HL-60/S4 (cell line): ENCODE measurements at regions not wholly inside any gene's neighbourhood (a gene's known extent, or its start where the extent isn't known, plus 50 kb on each side); places are given as distances from the start of the nearest gene placed in this dataset.

Experiments used
- in situ Hi-C: fragments of 300-500 bp; cut with MboI; formaldehyde crosslinking; loops from 2 replicates; pipeline ENCODE4 v1.14.3; 2022; ENCODE audit warnings: low sequenced_read_pairs

DNA sequence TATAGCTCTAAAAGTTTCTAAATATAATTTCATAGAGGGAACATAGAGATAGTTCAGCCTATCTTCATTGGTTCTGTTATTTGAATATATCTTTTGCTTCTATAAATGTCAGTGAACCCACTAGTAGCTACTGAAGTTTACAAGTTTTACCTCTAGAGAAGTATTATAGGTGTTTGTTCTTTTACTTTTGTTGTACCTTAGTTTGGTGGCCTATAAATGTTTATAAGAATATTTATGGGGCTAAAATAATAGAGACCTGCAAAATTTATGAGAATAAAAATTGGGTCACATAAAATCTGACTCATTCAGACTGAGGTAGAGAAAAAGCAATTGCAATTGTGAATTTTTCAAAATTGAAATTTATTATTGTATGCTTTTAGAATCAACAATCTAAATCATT is 162.6 kb downstream of the SERPINI1 start:
- in situ Hi-C loops = loop anchor here (25.0 kb wide), 1 partner anchor 486 kb away; no protein-coding TSS in a partner anchor

GRCh38 chr3:167895684-167896083 is 160.2 kb downstream of the SERPINI1 start:
- in situ Hi-C loops = loop anchor here (25.0 kb wide), 1 partner anchor 483 kb away; no protein-coding TSS in a partner anchor

- in situ Hi-C loops = loop anchor here (25.0 kb wide), 1 partner anchor 483 kb away; no protein-coding TSS in a partner anchor
Measured at GRCh38 chr3:167895178-167895577, 159.7 kb downstream of the SERPINI1 start.

GRCh38 chr3:167892205-167892604 is 156.7 kb downstream of the SERPINI1 start:
- in situ Hi-C loops = loop anchor here (25.0 kb wide), 1 partner anchor 480 kb away; no protein-coding TSS in a partner anchor

GRCh38 chr3:167887096-167887495 is 151.6 kb downstream of the SERPINI1 start:
- in situ Hi-C loops = loop anchor here (25.0 kb wide), 1 partner anchor 475 kb away; no protein-coding TSS in a partner anchor

GRCh38 chr3:167886690-167887089 is 151.2 kb downstream of the SERPINI1 start:
- in situ Hi-C loops = loop anchor here (25.0 kb wide), 1 partner anchor 474 kb away; no protein-coding TSS in a partner anchor

DNA sequence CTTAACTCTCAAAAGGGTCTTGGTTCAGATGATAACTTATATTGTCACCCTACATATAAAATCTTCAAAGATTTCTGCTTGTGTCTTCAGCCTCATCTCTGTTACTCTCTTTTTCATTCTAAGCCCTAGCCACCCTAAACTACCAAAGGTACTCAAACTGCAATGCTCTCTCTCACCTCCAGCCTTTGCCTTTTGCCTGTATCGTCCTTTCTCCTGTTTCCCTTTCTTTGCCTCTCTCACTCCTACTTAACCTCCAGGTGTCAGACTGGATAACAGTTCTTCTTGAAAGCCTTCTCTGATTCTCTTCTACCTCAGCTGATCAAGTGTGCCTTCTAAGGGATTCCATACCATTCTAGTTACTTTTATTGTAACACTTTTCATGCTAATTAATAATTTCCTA is 149.8 kb downstream of the SERPINI1 start:
- in situ Hi-C loops = loop anchor here (25.0 kb wide), 1 partner anchor 473 kb away; no protein-coding TSS in a partner anchor

- in situ Hi-C loops = loop anchor here (25.0 kb wide), 1 partner anchor 472 kb away; no protein-coding TSS in a partner anchor
Measured at GRCh38 chr3:167884481-167884880, 149.0 kb downstream of the SERPINI1 start.

GRCh38 chr3:167883452-167883851 is 147.9 kb downstream of the SERPINI1 start:
- in situ Hi-C loops = loop anchor here (25.0 kb wide), 1 partner anchor 471 kb away; no protein-coding TSS in a partner anchor

- in situ Hi-C loops = loop anchor here (25.0 kb wide), 1 partner anchor 470 kb away; no protein-coding TSS in a partner anchor
Measured at GRCh38 chr3:167882057-167882667, 146.6 kb downstream of the SERPINI1 start.

DNA sequence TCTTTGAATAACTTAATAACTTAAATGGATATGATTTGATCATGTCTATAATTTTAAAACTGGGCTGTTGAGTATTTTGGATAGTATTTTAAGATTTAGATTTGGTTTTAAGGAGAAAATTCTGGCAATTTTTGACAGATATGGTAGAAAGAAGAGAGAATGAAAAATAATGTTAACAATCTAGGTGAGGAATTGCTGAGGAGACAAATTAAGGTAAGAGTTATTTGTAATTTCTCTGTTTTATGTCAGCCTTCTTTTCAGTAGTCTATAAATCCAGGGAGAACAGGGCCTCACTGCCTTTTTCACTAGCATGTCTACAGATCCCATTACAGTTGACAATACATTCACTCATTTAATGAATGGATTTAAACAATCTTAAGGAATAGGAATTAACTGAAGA is 144.7 kb downstream of the SERPINI1 start:
- in situ Hi-C loops = loop anchor here (25.0 kb wide), 1 partner anchor 468 kb away; no protein-coding TSS in a partner anchor

DNA sequence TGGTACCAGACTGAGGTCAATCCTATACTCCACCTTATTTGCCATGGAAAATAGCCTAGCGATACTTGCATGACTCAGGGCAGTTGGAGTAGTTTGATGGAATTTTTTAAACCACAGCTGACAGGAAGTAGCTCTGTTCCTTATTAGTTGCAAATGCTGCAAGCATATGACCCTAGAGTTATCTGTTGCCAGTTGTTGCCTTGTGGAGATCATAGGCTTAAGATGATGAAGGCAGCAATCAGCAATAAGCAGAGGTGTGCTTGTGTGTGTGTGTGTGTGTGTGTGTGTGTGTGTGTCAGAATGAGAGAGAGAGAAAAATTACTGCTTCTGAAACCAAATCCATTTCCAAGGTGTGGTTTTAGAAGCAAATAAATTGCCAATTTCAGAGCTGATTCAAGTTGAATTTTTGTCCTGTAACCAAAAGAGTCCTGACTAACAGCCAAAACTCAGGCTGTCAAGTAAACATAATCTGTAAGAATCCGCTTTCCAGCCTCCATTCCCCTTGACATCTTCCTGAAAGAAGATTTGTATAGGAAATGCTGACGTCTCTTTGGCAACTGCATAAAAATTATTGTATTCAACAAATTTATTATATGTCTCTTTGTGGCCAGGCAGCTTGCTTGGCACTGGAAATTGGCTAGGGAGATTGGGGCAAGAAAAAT is 141.2 kb downstream of the SERPINI1 start:
- in situ Hi-C loops = loop anchor here (25.0 kb wide), 1 partner anchor 464 kb away; no protein-coding TSS in a partner anchor
